HCT116 (cell line): ENCODE measurements at regions not wholly inside any gene's neighbourhood (a gene's known extent, or its start where the extent isn't known, plus 50 kb on each side); places are given as distances from the start of the nearest gene placed in this dataset.

ENCODE experiments used
- ATAC-seq: fragments of 200-7000 bp; cut with Tn5 transposase; 2 replicates; pipeline ENCODE4 v1.9.1; 2020; ENCODE audit warnings: mild to moderate bottlenecking, moderate library complexity
- BruUV-seq: library from RNA; stranded (reverse); fragments of 400-500 nt; replicated peaks from 2 replicates; lab custom pipeline; 2021; lab: Mats Ljungman, UMichigan
- CTCF ChIA-PET: fragments of 300-600 bp; sonication (Branson Sonifier 250); formaldehyde crosslinking; loops from one replicate; lab custom pipeline; 2021; ENCODE audit warnings: antibody characterized with exemption; lab: Charles Lee
- POLR2A ChIA-PET: fragments of 300-600, 350-600 bp; sonication (Branson Sonifier 250); formaldehyde crosslinking; loops from one replicate; lab custom pipeline; 2021; ENCODE audit warnings: antibody characterized with exemption; lab: Charles Lee
- RAD21 ChIA-PET, 2 experiments: fragments of 300-600 bp; sonication (Branson Sonifier 250); formaldehyde crosslinking; loops; one replicate each; lab custom pipeline; 2023; ENCODE audit warnings: low total read pairs in 2 of 2; ENCODE audit not compliant: uncharacterized antibody in 2 of 2, unreplicated experiment in 2 of 2, low non-redundant PET in 1 of 2; lab: Charles Lee
- DNase-seq: peaks from one replicate; pipeline ENCODE4 v3.0.0-alpha.2; 2010; ENCODE audit warnings: low read depth, low spot score
- H2AFZ ChIP-seq: fragments of 200-600 bp; shearing (Covaris generic), sonication (generic); 2 replicates; pipeline ENCODE4 v1.6.1; 2017; ENCODE audit warnings: low read depth, mixed run types, mixed read lengths, antibody characterized with exemption, low read length; ENCODE audit not compliant: poor library complexity, severe bottlenecking
- H3K27ac ChIP-seq: 2 replicates; pipeline ENCODE4 v1.5.1; 2012; ENCODE audit warnings: low read depth, low read length
- H3K27me3 ChIP-seq: fragments of 200-600 bp; sonication (generic); 2 replicates; pipeline ENCODE4 v1.6.1; 2016; ENCODE audit warnings: mixed run types, low read length, mixed read lengths; ENCODE audit not compliant: insufficient read depth
- H3K36me3 ChIP-seq, 2 experiments: fragments of 200-500 bp in 1 of 2; fragments of 200-600 bp in 1 of 2; sonication (Bioruptor generic) in 1 of 2; sonication (generic) in 1 of 2; 2 replicates each; pipeline versions ENCODE4 v1.5.1 to v1.6.1; 2014 to 2016; ENCODE audit warnings: low read length in 2 of 2, inconsistent platforms in 1 of 2, mixed read lengths in 1 of 2, mixed run types in 1 of 2; ENCODE audit not compliant: insufficient read depth in 2 of 2, control insufficient read depth in 1 of 2
- H3K4me1 ChIP-seq, 2 experiments: fragments of 200-600 bp in 1 of 2; sonication (generic) in 1 of 2; 2 replicates each; pipeline versions ENCODE4 v1.5.1 to v1.6.1; 2012 to 2017; ENCODE audit warnings: low read length in 2 of 2, inconsistent platforms in 1 of 2, mild to moderate bottlenecking in 1 of 2, mixed read lengths in 1 of 2, mixed run types in 1 of 2, moderate library complexity in 1 of 2; ENCODE audit not compliant: insufficient read depth in 2 of 2, control insufficient read depth in 1 of 2
- H3K4me2 ChIP-seq: fragments of 200-600 bp; sonication (generic); 2 replicates; pipeline ENCODE4 v1.6.1; 2017; ENCODE audit warnings: mixed run types, low read length, mixed read lengths
- H3K4me3 ChIP-seq, 2 experiments: fragments of 200-600 bp in 1 of 2; sonication (generic) in 1 of 2; replicated peaks in 1 of 2; 2 replicates each; pipeline ENCODE4 v1.5.1; 2011 to 2016; ENCODE audit warnings: low read length in 2 of 2, control low read depth in 1 of 2, low read depth in 1 of 2, mild to moderate bottlenecking in 1 of 2, mixed read lengths in 1 of 2, mixed run types in 1 of 2
- H3K79me2 ChIP-seq: fragments of 200-600 bp; sonication (generic); 2 replicates; pipeline ENCODE4 v1.6.1; 2017; ENCODE audit warnings: mild to moderate bottlenecking, mixed run types, low read length, moderate library complexity, mixed read lengths; ENCODE audit not compliant: insufficient read depth
- H3K9ac ChIP-seq: fragments of 200-600 bp; sonication (generic); 2 replicates; pipeline ENCODE4 v1.6.1; 2016; ENCODE audit warnings: low read length, mixed read lengths
- H3K9me2 ChIP-seq: fragments of 200-600 bp; sonication (generic), shearing (Covaris generic); 2 replicates; pipeline ENCODE4 v1.6.1; 2017; ENCODE audit warnings: mixed run types, mild to moderate bottlenecking, moderate library complexity; ENCODE audit not compliant: insufficient read depth
- H3K9me3 ChIP-seq, 2 experiments: fragments of 200-500 bp in 1 of 2; fragments of 200-600 bp in 1 of 2; sonication (Bioruptor generic) in 1 of 2; sonication (generic) in 1 of 2; 2 replicates each; pipeline ENCODE4 v1.6.1; 2014 to 2017; ENCODE audit warnings: low read length in 2 of 2, mixed read lengths in 2 of 2, inconsistent platforms in 1 of 2, low read depth in 1 of 2, mild to moderate bottlenecking in 1 of 2, mixed run types in 1 of 2, moderate library complexity in 1 of 2; ENCODE audit not compliant: control insufficient read depth in 1 of 2, insufficient read depth in 1 of 2
- H4K20me1 ChIP-seq: fragments of 200-600 bp; sonication (generic), shearing (Covaris generic); 2 replicates; pipeline ENCODE4 v1.6.1; 2017; ENCODE audit warnings: mixed run types, mild to moderate bottlenecking, moderate library complexity; ENCODE audit not compliant: insufficient read depth
- ATF3 ChIP-seq: IDR thresholded peaks from 2 replicates; pipeline ENCODE4 v1.6.1; 2012
- CBX3 ChIP-seq: IDR thresholded peaks from 2 replicates; pipeline ENCODE4 v1.6.1; 2012; ENCODE audit warnings: low read depth
- CEBPB ChIP-seq: IDR thresholded peaks from 2 replicates; pipeline ENCODE4 v1.6.1; 2012; ENCODE audit warnings: low read depth
- CTCF ChIP-seq, 3 experiments: fragments of 200-600 bp in 1 of 3; sonication (generic) in 1 of 3; IDR thresholded peaks in 2 of 3; conservative IDR thresholded peaks in 1 of 3; 2 replicates each; pipeline ENCODE4 v1.5.1; 2012 to 2017; ENCODE audit warnings: low read depth in 2 of 3, low read length in 2 of 3, antibody characterized with exemption in 1 of 3, borderline replicate concordance in 1 of 3, control low read depth in 1 of 3, mild to moderate bottlenecking in 1 of 3, mixed read lengths in 1 of 3, mixed run types in 1 of 3, moderate library complexity in 1 of 3; ENCODE audit not compliant: insufficient read depth in 1 of 3
- EGR1 ChIP-seq: IDR thresholded peaks from 2 replicates; pipeline ENCODE4 v1.6.1; 2012; ENCODE audit warnings: low read depth
- EZH2 ChIP-seq: fragments of 200-600 bp; sonication (generic); IDR thresholded peaks from 2 replicates; pipeline ENCODE4 v1.6.1; 2017; ENCODE audit warnings: antibody characterized with exemption, mixed run types
- EZH2phosphoT487 ChIP-seq: fragments of 200-600 bp; IDR thresholded peaks from 2 replicates; pipeline ENCODE4 v1.6.1; 2018; ENCODE audit warnings: antibody characterized with exemption, borderline replicate concordance
- FOSL1 ChIP-seq: IDR thresholded peaks from 2 replicates; pipeline ENCODE4 v1.6.1; 2012; ENCODE audit warnings: low read depth
- JUND ChIP-seq: IDR thresholded peaks from 2 replicates; pipeline ENCODE4 v1.6.1; 2012
- MAX ChIP-seq: IDR thresholded peaks from 2 replicates; pipeline ENCODE4 v1.6.1; 2012
- RAD21 ChIP-seq: IDR thresholded peaks from 2 replicates; pipeline ENCODE4 v1.6.1; 2012; ENCODE audit warnings: low read depth, mild to moderate bottlenecking
- REST ChIP-seq: IDR thresholded peaks from 2 replicates; pipeline ENCODE4 v1.6.1; 2012; ENCODE audit warnings: low read depth
- SIN3A ChIP-seq: IDR thresholded peaks from 2 replicates; pipeline ENCODE4 v1.6.1; 2012; ENCODE audit warnings: low read depth
- SP1 ChIP-seq: IDR thresholded peaks from 2 replicates; pipeline ENCODE4 v1.6.1; 2012; ENCODE audit warnings: low read depth
- SRF ChIP-seq: IDR thresholded peaks from 2 replicates; pipeline ENCODE4 v1.6.1; 2012; ENCODE audit warnings: low read depth
- TCF7L2 ChIP-seq: IDR thresholded peaks from 2 replicates; pipeline ENCODE4 v1.7.0; 2011; ENCODE audit warnings: borderline replicate concordance, inconsistent platforms; ENCODE audit not compliant: insufficient read depth, insufficient read length; ENCODE audit errors: extremely low read depth
- ZFX ChIP-seq: fragments of 450-650 bp; IDR thresholded peaks from 2 replicates; pipeline ENCODE4 v1.6.1; 2017
- intact Hi-C: fragments of 100-400 bp; cut with micrococcal nuclease; formaldehyde crosslinking; loops from 2 replicates; pipeline ENCODE4 v1.10.0; 2022

GRCh38 chr20:43393052-43393451 lies 64.6 kb upstream of the SRSF6 start:
- CTCF ChIA-PET: interaction anchor here (1.8 kb wide), 1 partner anchor 12 kb away, joined by 5 read pairs; no protein-coding TSS in a partner anchor
- no peaks in the 10 kb centered on the region for H3K9me3 ChIP-seq
- ATAC-seq (no peak), DNase-seq (no peak)
- no peaks in the 10 kb centered on the region for H4K20me1 ChIP-seq
- no peak overlapping the region for H2AFZ ChIP-seq
- TF ChIP-seq ATF3 (no peak), JUND (no peak), TCF7L2 (no peak), FOSL1 (no peak), MAX (no peak), SRF (no peak), SIN3A (no peak), CEBPB (no peak), EZH2phosphoT487 (no peak), CTCF (IDR thresholded peaks at IDR 0.05 in 2 of 3, conservative IDR thresholded peaks at IDR 0.05 in 1 of 3; ENCODE audit: borderline replicate concordance in 1 of 3, insufficient read depth in 1 of 3, low read depth in 2 of 3, low read length in 2 of 3) (no peak), REST (no peak), ZFX (no peak), RAD21 (no peak), CBX3 (no peak), SP1 (no peak), EGR1 (no peak), EZH2 (no peak)
- intact Hi-C loops: no loop called here
- no peak overlapping the region for H3K9ac ChIP-seq
- POLR2A ChIA-PET: no interaction called here
- H3K36me3 ChIP-seq: no peaks in the 10 kb centered on the region
- no peak overlapping the region for H3K27ac ChIP-seq
- H3K4me1 ChIP-seq: no peaks in the 10 kb centered on the region
- no peaks in the 10 kb centered on the region for H3K27me3 ChIP-seq
- BruUV-seq: no TSS peak
- no peak overlapping the region for H3K4me2 ChIP-seq
- no peak overlapping the region for H3K4me3 ChIP-seq
- no peaks in the 10 kb centered on the region for H3K9me2 ChIP-seq
- RAD21 ChIA-PET: no interaction called here
- no peaks in the 10 kb centered on the region for H3K79me2 ChIP-seq
